Activated CD4-positive, alpha-beta T cell treated with anti-CD3 and anti-CD28 coated beads, Interleukin-2, amount 50 U/mL, for 4 hours (primary cell): ENCODE measurements at regions not wholly inside any gene's neighbourhood (a gene's known extent, or its start where the extent isn't known, plus 50 kb on each side); places are given as distances from the start of the nearest gene placed in this dataset.
A peak's percentile ranks its signal among the peaks of the same experiment; 100 is the strongest.
"Not testable (repeated sequence)": the region's sequence is repeated elsewhere in the genome, so short reads cannot be mapped to it uniquely, and the experiment has no call there.

Experiments
- DNase-seq, 2 experiments: peaks; one replicate each; pipeline ENCODE4 v3.0.0-alpha.2; 2020

DNA sequence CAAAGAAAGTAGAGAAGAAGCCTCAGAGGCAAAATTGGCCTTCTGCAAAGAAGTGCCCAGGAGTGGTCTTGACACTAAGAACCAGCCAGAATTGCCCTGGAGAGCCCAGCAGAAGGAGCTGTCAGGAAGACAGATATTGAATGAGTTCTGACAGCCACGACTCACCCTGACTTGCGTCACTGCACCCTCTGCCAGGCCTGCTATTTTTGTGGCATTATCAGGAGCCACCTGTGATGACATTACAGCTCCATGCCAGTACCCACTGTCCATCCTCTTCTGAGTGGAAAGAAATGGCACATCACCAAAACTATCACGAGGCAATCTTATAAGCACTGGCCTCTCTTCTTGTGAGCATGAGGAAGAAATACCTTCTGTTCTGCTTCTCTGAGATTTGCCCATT, 67.7 kb downstream of the SMIM20 start:
- DNase-seq = no peak

DNA sequence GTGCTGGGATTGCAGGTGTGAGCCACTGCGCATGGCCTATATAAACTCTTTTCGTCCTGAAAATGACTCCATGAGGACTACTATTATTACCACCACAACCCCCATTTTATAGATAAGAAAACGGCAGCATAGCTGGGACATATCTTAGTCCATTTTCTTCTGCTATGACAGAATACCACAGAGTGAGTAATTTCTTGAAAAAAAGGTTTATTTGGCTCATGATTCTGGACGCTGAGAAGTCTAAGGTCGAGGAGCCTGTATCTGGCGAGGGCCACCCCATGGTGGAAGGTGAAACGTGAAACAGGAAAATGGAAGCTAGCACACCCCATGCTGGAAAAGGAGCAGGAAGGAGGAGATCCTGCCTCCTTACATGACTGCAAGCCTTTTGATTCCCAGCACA, 68.9 kb downstream of the SMIM20 start:
- DNase-seq = no peak

DNA sequence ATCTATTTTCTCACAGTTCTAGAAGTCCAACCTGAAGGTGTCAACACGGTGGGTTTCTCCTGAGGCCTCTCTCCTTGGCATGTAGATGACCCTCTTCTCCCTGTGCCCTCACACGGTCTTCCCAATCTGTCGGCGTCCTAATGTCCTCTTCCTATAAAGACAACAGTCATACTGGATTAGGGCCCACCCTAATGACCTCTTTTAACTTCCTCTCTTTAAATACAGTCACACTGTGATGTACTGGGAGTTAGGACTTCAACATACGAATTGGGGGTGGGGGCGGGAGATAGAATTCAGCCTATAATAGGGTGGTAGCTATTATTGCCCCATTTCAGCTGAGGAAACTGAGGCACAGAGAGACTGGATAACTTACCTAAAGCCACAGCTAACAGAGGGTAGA, 70.2 kb downstream of the SMIM20 start:
- no peak for DNase-seq

GRCh38 chr4:25984796-25985195, 70.8 kb downstream of the SMIM20 start:
- DNase-seq = no peak

- no peak for DNase-seq
Measured at GRCh38 chr4:25986807-25987206, 72.8 kb downstream of the SMIM20 start.

DNA sequence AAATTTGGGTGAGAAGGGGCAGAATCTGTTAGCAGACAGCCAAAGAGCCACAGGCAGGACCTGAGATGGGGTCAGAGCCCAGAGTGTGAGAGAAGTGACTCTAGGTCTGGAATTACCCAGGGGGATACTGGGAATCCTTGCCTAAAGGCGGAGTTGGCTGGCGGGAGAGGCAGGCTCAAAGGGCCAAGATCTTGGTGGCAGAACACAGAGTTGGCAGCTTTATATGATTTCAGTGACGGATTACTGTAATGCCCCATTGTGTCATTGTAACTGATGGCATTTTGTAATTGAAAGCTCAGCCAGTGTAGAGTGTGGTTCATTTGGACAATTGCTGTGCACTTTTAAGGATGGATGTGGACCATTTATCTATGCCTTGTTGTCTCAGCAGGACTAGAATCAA, 77.3 kb downstream of the SMIM20 start:
- DNase-seq = no peak

DNA sequence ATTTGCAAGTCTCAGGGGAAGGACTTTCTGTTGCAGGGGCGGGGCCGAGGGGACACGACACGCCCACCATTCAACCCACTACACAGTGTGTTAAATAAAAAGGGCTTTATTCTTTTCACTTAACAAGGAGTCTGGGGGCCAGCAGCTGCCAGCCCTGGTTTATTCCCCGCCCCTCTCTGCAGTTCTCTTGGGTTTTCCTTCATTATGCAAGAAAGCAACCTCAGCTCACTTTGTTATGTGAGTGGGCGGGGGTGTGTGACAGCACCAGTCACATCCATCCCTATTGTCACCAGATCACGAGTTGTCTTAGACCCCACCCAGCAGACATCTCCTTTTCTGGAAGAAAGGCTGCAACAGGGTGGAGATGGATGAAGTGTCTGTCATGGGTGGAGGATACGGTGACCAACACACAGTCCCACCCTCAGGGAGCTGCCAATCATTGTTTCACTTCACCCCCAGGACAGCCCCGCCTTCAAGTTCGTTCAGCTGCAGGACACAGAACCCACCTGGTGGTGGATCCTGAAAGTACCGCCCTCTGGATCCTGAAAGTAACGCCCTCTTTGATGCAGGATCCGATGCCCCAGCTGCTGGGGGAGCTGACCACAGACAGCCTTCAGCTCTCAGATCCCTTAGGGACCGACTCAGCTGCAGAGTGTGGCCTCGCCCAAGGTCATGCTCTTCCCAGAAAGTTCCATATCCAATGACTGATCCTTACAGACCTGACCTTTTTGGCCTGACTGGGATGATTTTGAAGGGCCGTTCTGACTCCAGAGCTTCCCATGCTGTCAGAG, 79.6 kb downstream of the SMIM20 start:
- DNase-seq = no peak

- not testable (repeated sequence) for DNase-seq
Measured at GRCh38 chr4:25994577-25994976, 80.6 kb downstream of the SMIM20 start.

DNA sequence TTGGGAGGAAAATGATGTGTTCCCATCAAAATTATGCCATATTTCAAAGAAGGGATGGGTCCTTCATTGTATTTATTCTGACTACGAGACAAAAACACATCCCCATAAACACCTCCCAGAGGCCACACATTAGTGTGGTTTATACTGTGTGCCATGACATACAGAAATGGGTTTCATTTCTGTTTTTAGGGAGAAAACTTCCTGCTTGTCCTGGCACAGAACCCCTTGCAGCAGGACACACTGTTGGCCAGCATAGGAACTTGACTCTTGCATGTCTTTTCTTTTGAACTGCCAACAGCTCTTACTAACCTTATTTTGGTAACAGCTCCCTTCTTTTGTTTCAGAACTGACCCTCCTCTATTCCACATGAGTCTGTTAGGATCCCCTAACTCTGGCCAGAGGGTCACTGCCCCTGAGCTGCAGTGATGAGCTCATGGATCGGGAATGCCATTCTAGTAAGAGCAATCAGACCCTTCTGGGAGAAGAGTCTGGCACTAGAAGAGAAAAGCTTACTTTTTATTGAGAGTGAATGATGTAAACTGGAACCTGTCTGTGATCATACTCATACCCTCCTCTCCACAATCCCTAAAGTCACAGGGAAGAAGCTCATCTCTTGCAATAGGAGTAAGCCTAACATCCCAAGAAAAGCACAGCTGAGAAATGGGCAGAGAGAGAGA, 86.4 kb downstream of the SMIM20 start:
- DNase-seq = no peak

DNA sequence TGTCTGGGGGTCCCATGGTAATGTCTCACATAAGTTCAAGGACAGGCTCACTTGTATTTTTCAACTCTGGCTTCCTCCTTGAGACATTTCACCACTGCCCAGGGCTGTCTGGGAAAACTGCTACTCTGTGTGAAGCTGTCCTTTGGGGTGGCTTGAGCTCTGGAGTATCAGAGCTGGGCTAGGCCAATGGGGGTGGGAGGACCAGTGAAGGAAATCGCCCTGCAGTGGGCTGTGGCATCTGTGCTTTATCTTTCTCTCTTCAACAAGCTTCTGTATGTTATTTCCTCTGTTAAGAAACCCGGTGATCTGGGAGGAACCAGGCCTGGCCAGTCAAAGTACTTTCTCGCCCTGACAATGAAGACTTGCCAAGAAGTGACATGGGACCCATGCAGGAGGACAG, 87.4 kb downstream of the SMIM20 start:
- DNase-seq = no peak

- DNase-seq = no peak
Measured at GRCh38 chr4:26001816-26002215, 87.8 kb downstream of the SMIM20 start.

DNA sequence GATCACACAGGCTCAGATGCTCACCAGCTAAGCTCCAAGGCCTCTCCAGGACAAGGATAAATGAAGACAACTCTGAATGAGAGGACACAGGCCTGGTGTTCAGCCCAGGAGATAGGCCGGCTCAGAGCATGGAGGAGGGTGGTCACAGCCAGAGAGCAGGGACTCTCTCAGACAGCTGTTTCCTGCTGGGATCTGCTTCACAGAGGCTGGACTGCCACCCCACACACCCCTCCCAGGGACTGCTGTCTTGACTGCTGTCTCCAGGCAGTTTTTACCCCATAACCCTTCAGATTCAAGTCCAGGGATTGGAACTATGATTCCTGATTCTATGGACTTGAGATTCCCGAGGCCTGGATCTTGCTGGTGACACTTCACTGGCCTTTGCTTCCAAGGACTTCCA, 89.0 kb downstream of the SMIM20 start:
- DNase-seq = no peak

- DNase-seq = no peak
Measured at GRCh38 chr4:26004290-26004689, 90.3 kb downstream of the SMIM20 start.

DNA sequence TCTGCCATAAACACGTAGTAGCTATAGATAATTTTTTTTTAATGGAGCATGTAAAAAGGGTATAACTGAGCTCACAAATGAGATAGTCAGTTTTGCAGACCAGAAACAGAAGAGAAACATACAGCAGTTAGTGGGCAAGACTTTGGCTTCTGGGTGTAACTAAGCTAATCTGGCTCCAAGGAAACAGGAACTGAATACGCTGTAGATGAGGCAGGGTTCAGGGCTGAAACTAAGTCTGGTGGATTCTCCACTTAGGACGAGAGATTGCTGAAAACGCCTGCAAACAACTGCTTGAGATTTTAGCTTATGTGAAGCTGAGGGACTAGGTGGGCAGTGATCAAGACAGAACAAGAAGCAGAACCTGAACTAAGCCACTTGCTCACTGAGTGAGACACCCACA, 91.7 kb downstream of the SMIM20 start:
- DNase-seq = no peak

DNA sequence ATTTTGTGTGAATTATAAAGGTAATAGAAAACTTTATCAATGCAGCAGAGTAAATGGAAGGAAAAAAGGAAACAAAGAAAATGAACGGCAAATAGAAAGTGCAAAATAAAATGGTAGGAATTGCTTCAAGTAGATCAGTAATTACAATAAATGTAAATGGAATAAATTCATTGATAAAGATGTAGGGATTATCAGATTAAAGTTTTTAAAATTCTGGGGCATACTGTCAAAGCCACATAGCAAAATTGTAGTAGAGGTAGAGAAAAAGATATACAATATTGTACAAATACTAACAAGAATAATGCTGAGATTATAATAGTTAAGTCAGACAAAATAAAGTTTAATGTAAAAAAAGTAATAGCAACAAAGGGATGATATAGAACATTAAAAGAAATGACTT, 94.7 kb downstream of the SMIM20 start:
- DNase-seq = no peak

DNA sequence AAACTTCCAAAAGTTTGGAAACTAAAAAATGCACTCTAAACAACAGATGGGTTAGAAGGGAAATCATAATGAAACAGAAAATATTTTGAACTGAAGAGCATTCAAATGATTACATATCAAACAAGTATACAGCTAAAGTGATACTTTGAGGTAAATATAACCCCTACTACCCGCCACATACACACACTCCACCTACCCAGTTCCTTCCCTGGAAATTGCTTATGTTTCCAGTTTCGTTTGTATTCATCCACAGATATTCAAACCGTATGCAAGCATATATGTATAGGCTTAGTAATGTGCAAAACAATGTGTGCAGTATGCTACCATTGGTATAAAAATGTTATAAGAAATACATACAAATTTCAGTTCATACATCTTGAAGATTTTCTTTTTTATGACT, 95.5 kb downstream of the SMIM20 start:
- DNase-seq = no peak

GRCh38 chr4:26010304-26010703, 96.3 kb downstream of the SMIM20 start:
- no peak for DNase-seq

DNA sequence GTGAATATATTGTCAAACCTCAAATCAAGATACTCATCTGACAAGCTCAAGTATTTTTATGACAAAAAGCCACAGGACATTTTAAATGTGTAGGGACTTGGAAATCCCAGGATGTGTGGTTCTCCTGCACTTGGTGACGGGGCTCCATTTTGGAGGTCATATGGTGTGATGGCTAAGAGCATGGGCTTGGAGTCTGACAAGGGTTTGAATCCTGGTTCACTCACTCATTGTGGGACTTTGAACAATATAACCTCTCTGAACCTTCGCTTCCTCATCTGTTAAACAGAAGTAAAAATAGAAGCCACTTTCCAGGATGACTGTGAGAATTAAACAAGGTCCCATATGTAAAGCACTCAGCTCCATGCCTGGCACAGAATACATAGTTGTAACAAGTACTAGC, 99.6 kb downstream of the SMIM20 start:
- DNase-seq = no peak

GRCh38 chr4:26015133-26015651, 101.2 kb downstream of the SMIM20 start:
- DNase-seq = no peak

- no peak for DNase-seq
Measured at GRCh38 chr4:26015906-26016305, 101.9 kb downstream of the SMIM20 start.

DNA sequence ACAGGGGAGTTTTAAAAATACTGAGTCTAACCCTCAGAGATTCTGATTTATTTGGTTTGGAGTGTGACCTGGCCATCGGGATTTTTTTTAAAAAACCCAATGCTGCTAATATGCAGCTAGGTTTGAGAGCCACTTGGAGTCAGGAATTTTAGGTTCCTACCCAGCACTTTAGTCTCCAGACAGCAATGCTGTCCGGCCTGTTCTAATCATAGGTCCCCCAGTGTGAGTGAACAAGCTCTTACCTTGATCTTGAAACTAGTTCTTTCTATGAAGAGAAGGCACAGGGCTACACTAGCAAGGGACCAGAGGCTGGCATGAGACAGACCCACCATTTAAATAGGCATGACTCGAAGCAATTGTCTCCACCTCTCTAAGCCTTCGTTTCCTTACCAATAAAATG, 103.5 kb downstream of the SMIM20 start:
- DNase-seq = no peak

DNA sequence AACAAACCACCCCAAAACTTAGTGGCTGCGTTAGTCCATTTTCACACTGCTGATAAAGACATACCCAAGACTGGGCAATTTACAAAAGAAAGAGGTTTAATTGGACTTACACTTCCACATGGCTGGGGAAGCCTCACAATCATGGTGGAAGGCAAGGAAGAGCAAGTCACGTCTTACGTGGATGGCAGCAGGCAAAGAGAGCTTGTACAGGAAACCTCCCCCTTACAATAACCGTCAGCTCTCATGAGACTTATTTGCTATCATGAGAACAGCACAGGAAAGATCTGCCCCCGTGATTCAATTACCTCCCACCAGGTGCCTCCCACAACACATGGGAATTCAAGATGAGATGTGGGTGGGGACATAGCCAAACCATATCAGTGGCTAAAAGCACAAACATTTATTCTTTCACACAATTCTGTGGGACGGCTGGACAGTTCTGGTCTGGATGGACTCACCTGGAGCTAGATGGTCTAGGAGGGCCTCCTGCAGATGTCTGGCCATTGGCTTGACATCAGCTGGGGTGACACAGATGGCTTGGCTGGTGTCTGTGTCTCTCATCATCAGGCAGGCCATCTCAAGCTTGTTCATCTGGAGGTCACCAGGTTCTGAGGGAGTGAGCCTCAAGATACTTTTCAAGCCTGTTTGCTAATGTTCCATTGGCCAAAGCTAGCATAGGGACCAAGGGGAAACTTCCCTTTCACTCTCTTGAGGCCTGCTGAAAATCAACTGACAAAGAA, 104.1 kb downstream of the SMIM20 start:
- not testable (repeated sequence) for DNase-seq

DNA sequence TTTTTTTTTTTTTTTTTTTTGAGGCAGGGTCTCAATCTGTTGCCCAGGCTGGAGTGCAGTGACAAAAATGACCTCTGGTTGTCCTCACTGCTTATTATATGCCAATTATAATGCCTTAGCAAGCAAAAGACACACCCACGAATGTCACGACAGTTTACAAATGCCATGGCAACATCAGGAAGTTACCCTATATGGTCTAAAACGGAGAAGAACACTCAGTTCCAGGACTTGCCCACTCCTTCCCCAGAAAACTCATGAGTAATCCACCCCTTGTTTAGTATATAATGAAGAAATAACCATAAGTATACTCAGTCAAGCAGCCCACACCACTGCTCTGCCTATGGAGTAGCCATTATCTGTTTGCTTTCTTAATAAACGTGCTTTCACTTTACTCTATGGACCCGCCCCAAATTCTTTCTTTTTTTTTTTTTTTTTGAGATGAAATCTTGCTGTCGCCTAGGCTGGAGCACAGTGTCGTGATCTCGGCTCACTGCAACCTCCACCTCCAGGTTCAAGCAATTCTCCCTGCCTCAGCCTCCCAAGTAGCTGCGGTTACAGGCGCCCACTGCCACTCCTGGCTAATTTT, 106.2 kb downstream of the SMIM20 start:
- peak; percentile 16 to 18 for DNase-seq
